Pancreas (tissue), 10 donors: ENCODE measurements at regions not wholly inside any gene's neighbourhood (a gene's known extent, or its start where the extent isn't known, plus 50 kb on each side); places are given as distances from the start of the nearest gene placed in this dataset.

ENCODE experiments used
- ATAC-seq, 4 donors: fragments of 200-7000 bp; cut with Tn5 transposase; one replicate each; pipeline versions ENCODE4 v1.8.0 to v1.9.1; 2020; ENCODE audit warnings: mild to moderate bottlenecking in 4 of 4, moderate library complexity in 4 of 4
- DNase-seq, 6 donors: peaks; one replicate each; pipeline ENCODE4 v3.0.0-alpha.2; 2020
- FAIRE-seq: peaks from 2 replicates; lab custom pipeline; 2012; peaks lifted over from hg19 to GRCh38; lab: Jason Lieb, UNC
- H3K27ac ChIP-seq, 4 donors: fragments of 200-600 bp; sonication (generic); 1 replicate in 3 of 4; 2 replicates in 1 of 4; pipeline versions ENCODE4 v1.5.0 to v1.8.0; 2020
- H3K27me3 ChIP-seq, 4 donors: fragments of 200-600 bp; one replicate each; pipeline ENCODE4 v1.8.0; 2021
- H3K36me3 ChIP-seq, 3 donors: fragments of 200-600 bp; sonication (generic) in 1 of 3; one replicate each; pipeline versions ENCODE4 v1.5.0 to v1.8.0; 2020 to 2021
- H3K4me1 ChIP-seq, 3 donors: fragments of 200-600 bp; one replicate each; pipeline ENCODE4 v1.8.0; 2021
- H3K4me3 ChIP-seq, 4 donors: fragments of 200-600 bp; sonication (generic) in 2 of 4; one replicate each; pipeline versions ENCODE4 v1.5.0 to v1.8.0; 2020 to 2021
- H3K9me3 ChIP-seq, 4 donors: fragments of 200-600 bp; one replicate each; pipeline ENCODE4 v1.8.0; 2021
- WGBS, 2 donors: extraction: QIAGEN DNeasy Blood & Tissue Kit; methylation state at CpG; one replicate each; pipeline ENCODE4 v1.1.7; 2013; 5-methylcytosine and 5-hydroxymethylcytosine counted together
- intact Hi-C, 3 donors: fragments of 100-400 bp; cut with DNase I; formaldehyde crosslinking; loops; one replicate each; pipeline versions ENCODE4 v1.11.1 to v1.14.2; 2022
- TF ChIP-seq, protein P1 (sequence below), 4 donors: fragments of 200-600 bp; sonication (generic) in 3 of 4; IDR thresholded peaks; one replicate each; pipeline versions ENCODE4 v1.5.0 to v1.8.0; 2021; ENCODE audit warnings: antibody characterized with exemption in 4 of 4
- donor health status: healthy with polysubstance abuse.
- donor health status: DM: no; HTN: no; CAD: no; lungs with moderate emphysema.
- donor health status: DM: no; HTN: no; CAD: no.
- donor health status: control.
- donor health status: control.
- donor health status: Bipolar disorder and iron deficiency.
- donor health status: DM: yes; HTN: yes; CAD: no.
- donor health status: DM: no; HTN: no; CAD: no.
- donor health status: DM: no; HTN: no; CAD: no.
- donor health status: DM: yes; HTN: yes; CAD: no.

DNA sequence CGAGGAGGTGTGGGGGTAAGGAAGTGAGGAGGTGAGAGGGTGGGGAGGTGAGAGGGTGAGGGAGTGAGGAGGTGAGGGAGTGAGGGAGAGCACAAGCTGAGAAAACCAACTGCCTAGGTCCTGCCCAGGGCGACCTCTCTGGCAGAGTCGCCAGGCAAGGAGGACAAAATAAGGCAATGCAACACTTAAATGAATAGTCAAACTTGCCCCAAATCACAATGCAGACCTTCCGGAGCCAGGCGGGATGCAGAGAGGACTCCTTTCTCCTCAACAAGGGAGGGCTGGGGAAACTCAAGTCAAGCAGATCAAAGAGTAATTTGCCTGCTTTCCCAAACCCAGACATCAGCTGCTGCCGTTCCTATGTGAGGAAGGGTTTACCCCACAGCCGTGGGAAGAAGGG lies 86.0 kb downstream of the CCDC185 start:
- intact Hi-C loops: no loop called here
- no peak for ATAC-seq
- H3K27me3 ChIP-seq: no peaks in the 10 kb centered on the region
- no peaks in the 10 kb centered on the region for H3K4me1 ChIP-seq
- no peak for FAIRE-seq
- no peak overlapping the region for H3K27ac ChIP-seq
- 43 to 47% methylated on average over 7 of the region's 7 CpGs for WGBS, 2 donors
- no peak for DNase-seq
- TF ChIP-seq, protein P1, sequence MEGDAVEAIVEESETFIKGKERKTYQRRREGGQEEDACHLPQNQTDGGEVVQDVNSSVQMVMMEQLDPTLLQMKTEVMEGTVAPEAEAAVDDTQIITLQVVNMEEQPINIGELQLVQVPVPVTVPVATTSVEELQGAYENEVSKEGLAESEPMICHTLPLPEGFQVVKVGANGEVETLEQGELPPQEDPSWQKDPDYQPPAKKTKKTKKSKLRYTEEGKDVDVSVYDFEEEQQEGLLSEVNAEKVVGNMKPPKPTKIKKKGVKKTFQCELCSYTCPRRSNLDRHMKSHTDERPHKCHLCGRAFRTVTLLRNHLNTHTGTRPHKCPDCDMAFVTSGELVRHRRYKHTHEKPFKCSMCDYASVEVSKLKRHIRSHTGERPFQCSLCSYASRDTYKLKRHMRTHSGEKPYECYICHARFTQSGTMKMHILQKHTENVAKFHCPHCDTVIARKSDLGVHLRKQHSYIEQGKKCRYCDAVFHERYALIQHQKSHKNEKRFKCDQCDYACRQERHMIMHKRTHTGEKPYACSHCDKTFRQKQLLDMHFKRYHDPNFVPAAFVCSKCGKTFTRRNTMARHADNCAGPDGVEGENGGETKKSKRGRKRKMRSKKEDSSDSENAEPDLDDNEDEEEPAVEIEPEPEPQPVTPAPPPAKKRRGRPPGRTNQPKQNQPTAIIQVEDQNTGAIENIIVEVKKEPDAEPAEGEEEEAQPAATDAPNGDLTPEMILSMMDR (IDR thresholded peaks at IDR 0.05): no peak
- H3K36me3 ChIP-seq: no peaks in the 10 kb centered on the region
- H3K9me3 ChIP-seq: no peaks in the 10 kb centered on the region
- no peak overlapping the region for H3K4me3 ChIP-seq

DNA sequence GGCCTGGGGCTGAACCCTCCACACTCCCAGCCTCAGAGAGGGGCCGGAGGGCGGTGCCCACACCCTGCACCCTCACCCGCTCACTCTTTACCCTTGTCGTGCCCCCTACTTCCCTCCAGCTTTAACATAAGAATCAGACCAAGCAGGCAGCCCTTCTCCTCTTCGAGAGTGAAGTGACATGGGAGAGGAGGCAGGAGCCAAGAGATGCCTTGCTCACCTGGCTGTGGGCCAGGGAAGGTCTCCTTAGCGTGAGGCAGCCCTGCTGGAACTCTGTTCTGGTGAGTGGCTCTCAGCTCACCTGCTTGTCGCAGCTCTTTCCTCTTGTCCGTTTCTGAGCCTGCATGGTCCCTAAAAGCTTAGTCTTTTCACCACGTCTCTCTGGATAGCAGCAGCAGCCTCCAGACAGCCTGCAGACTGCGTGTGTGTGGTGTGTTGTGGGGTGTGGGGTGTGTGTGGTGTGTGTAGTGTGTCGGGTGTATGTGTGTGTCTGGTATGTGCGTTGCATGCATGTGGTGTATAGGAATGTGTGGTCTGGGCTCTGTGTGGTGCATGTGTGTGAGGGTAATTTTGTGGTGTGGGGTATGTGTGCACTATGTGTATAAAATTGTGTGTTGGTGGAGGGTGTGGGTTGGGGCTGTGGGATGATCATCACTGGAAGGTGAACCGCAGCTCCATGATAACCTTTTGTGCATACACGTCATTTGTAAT lies 86.7 kb downstream of the CCDC185 start:
- H3K36me3 ChIP-seq: no peaks in the 10 kb centered on the region
- H3K9me3 ChIP-seq: no peaks in the 10 kb centered on the region
- no peak for DNase-seq
- H3K27me3 ChIP-seq: no peaks in the 10 kb centered on the region
- intact Hi-C loops: no loop called here
- H3K4me1 ChIP-seq: no peaks in the 10 kb centered on the region
- FAIRE-seq: no peak
- WGBS, 2 donors: 50 to 53% methylated on average over 13 to 14 of the region's 14 CpGs
- TF ChIP-seq, protein P1 (IDR thresholded peaks at IDR 0.05): no peak
- H3K27ac ChIP-seq: no peak overlapping the region
- H3K4me3 ChIP-seq: no peak overlapping the region
- ATAC-seq: no peak

DNA sequence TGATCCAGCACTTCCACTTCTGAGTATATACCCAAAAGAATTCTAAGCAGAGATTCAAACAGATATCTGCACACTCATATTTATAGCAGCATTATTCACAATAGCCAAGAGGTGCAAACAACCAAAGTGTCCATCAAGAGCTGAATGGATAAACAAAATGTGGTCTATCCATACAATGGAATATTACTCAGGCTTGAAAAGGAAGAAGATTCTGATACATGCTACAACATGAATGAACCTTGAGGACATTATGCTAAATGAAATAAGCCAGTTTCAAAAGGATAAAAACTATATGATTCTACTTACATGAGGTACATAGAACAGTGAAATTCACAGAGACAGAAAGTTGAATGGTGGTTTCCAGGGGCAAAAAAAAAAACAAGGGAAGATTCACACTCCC lies 88.9 kb downstream of the CCDC185 start:
- Histone ChIP-seq H3K27me3 (no peaks in the 10 kb centered on the region), H3K36me3 (no peaks in the 10 kb centered on the region), H3K4me3 (no peak overlapping the region), H3K27ac (no peak overlapping the region), H3K4me1 (no peaks in the 10 kb centered on the region), H3K9me3 (no peaks in the 10 kb centered on the region)
- FAIRE-seq (no peak), DNase-seq (no peak), ATAC-seq (no peak)
- TF ChIP-seq, protein P1 (IDR thresholded peaks at IDR 0.05): no peak
- intact Hi-C loops: no loop called here

DNA sequence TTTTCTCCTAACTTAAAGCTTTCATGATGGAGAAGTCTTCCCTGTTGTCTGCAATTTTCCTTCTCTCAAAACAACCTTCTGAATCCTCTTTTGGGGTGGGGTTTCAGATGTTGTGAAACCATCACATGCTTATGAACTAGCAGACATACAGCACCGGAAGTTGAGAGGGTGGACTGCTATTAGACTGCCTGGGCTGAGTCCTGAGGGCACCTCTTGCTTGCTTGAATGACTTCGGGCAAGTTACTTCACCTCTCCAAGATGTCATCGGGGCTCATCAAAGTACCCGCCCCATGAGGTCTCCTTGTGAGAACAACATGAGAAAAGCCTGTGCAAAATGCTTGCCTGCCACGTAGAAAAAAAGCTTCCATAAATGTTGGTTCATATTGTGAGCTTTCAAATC lies 89.6 kb downstream of the CCDC185 start:
- WGBS, 2 donors: 83 to 88% methylated on average over 5 of the region's 5 CpGs
- H3K27ac ChIP-seq: no peak overlapping the region
- TF ChIP-seq, protein P1 (IDR thresholded peaks at IDR 0.05): no peak
- DNase-seq (no peak), FAIRE-seq (no peak), ATAC-seq (no peak)
- H3K9me3 ChIP-seq: no peaks in the 10 kb centered on the region
- intact Hi-C loops: no loop called here
- no peaks in the 10 kb centered on the region for H3K36me3 ChIP-seq
- H3K4me1 ChIP-seq: no peaks in the 10 kb centered on the region
- no peak overlapping the region for H3K4me3 ChIP-seq
- H3K27me3 ChIP-seq: no peaks in the 10 kb centered on the region

DNA sequence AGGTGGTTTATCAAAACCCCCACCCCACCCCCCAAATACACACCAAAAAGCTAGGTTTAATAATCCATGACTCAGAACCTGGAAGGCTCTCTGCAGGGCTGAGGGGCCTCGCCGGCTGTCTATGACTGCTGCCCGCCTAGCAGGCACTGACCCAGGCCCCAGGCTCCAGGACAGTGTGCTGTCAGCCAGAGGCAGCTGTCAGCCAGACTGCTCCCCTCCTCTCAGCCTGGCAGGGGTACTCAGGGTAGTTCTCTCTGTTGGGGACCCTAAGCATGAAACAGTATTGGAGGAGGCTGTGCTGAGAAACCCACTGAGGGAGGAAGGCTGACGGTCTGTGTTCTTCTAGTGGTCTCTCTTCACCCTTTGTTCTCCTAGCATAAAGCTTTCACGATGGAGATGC lies 90.3 kb downstream of the CCDC185 start:
- ATAC-seq: no peak
- no peak overlapping the region for H3K27ac ChIP-seq
- H3K4me3 ChIP-seq: no peak overlapping the region
- TF ChIP-seq, protein P1 (IDR thresholded peaks at IDR 0.05): no peak
- no peaks in the 10 kb centered on the region for H3K4me1 ChIP-seq
- H3K27me3 ChIP-seq: no peaks in the 10 kb centered on the region
- DNase-seq: no peak
- intact Hi-C loops: no loop called here
- H3K36me3 ChIP-seq: no peaks in the 10 kb centered on the region
- 82 to 86% methylated on average over 5 of the region's 5 CpGs for WGBS, 2 donors
- no peak for FAIRE-seq
- H3K9me3 ChIP-seq: no peaks in the 10 kb centered on the region
